ENCODE measurements at regions not wholly inside any gene's neighbourhood (a gene's known extent, or its start where the extent isn't known, plus 50 kb on each side); places are given as distances from the start of the nearest gene placed in this dataset.

DNA sequence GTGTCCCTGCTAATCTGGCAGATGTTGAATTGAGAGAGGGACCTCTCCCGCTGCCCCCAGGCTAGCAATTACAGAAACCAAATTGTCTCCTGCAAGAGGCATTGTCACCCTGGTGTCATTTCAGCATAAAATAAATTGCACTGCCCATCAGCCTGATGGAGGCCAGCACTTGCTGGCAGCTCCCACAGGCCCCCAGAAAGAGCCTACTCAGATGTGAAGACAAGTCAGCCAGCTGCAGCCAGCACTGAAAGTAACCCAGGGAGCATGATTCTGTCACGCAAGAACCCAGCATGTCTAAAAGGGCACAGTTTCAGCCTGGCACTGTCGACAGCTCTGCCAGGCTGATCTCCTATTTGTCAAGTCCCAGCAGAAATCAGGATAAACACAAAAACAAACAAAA, 110.3 kb upstream of the CTTNBP2NL start:
- ChIA-PET CTCF (no interaction called here), POLR2A (no interaction called here)
- Histone ChIP-seq H3K36me3 (replicated peaks in 1 of 2; ENCODE audit: control extremely low read depth in 1 of 2, control insufficient read depth in 1 of 2, extremely low read depth in 1 of 2, insufficient read depth in 2 of 2, low read length in 1 of 2) (no peaks in the 10 kb centered on the region), H3K27me3 (replicated peaks in 1 of 4; ENCODE audit: control extremely low read depth in 1 of 4, control insufficient read depth in 3 of 4, insufficient read depth in 4 of 4, low read length in 3 of 4) (peaks cover 0 to 4% (median 0%) of the 10 kb centered on the region in 4 experiments), H3K4me1 (ENCODE audit: control insufficient read depth in 2 of 2, insufficient read depth in 2 of 2, low read length in 2 of 2) (no peaks in the 10 kb centered on the region), H3K4me3 (ENCODE audit: control extremely low read depth in 1 of 5, extremely low read depth in 1 of 5, insufficient read depth in 1 of 5, low read depth in 2 of 5, low read length in 4 of 5) (no peak overlapping the region), H3K4me2 (replicated peaks; ENCODE audit: low read depth, low read length, poor library complexity, severe bottlenecking) (no peak overlapping the region), H4K20me1 (ENCODE audit: control insufficient read depth, insufficient read depth, low read length, poor library complexity, severe bottlenecking) (no peaks in the 10 kb centered on the region), H3K27ac (ENCODE audit: low read length in 2 of 2) (no peak overlapping the region), H3K79me2 (ENCODE audit: control insufficient read depth, insufficient read depth, low read length) (no peaks in the 10 kb centered on the region), H3K9me3 (ENCODE audit: control extremely low read depth in 1 of 3, control insufficient read depth in 2 of 3, insufficient read depth in 1 of 3, low read length in 2 of 3) (no peaks in the 10 kb centered on the region), H3K9ac (ENCODE audit: low read length) (no peak overlapping the region), H2AFZ (ENCODE audit: insufficient read depth, low read depth, low read length, poor library complexity, severe bottlenecking) (no peak overlapping the region)
- DNase-seq (no peak), ATAC-seq (ENCODE audit: low read depth) (no peak)
- Mint-ChIP-seq H3K4me1 (no peaks in the 10 kb centered on the region), H3K4me3 (no peak overlapping the region), H3K27me3 (peaks cover 33% of the 10 kb centered on the region), H3K9me3 (ENCODE audit: insufficient read depth) (no peaks in the 10 kb centered on the region), H3K27ac (no peak overlapping the region)
- TF ChIP-seq CTCF (IDR thresholded peaks at IDR 0.05) = no peak
- TF ChIP-seq EZH2 (IDR thresholded peaks at IDR 0.05; ENCODE audit: borderline replicate concordance, insufficient read depth, low read depth, low read length, poor library complexity, severe bottlenecking) = no peak
- 81% methylated on average over 3 of the region's 3 CpGs for WGBS (ENCODE audit: insufficient coverage)
- intact Hi-C loops (cut with micrococcal nuclease) = no loop called here

GRCh38 chr1:112296908-112297307, 99.1 kb upstream of the CTTNBP2NL start:
- Histone ChIP-seq H2AFZ (ENCODE audit: insufficient read depth, low read depth, low read length, poor library complexity, severe bottlenecking) (no peak overlapping the region), H3K27ac (ENCODE audit: low read length in 2 of 2) (no peak overlapping the region), H3K79me2 (ENCODE audit: control insufficient read depth, insufficient read depth, low read length) (no peaks in the 10 kb centered on the region), H4K20me1 (ENCODE audit: control insufficient read depth, insufficient read depth, low read length, poor library complexity, severe bottlenecking) (no peaks in the 10 kb centered on the region), H3K36me3 (replicated peaks in 1 of 2; ENCODE audit: control extremely low read depth in 1 of 2, control insufficient read depth in 1 of 2, extremely low read depth in 1 of 2, insufficient read depth in 2 of 2, low read length in 1 of 2) (no peaks in the 10 kb centered on the region), H3K27me3 (replicated peaks in 1 of 4; ENCODE audit: control extremely low read depth in 1 of 4, control insufficient read depth in 3 of 4, insufficient read depth in 4 of 4, low read length in 3 of 4) (peaks cover 0 to 8% (median 0%) of the 10 kb centered on the region in 4 experiments), H3K4me3 (ENCODE audit: control extremely low read depth in 1 of 5, extremely low read depth in 1 of 5, insufficient read depth in 1 of 5, low read depth in 2 of 5, low read length in 4 of 5) (no peak overlapping the region), H3K4me2 (replicated peaks; ENCODE audit: low read depth, low read length, poor library complexity, severe bottlenecking) (no peak overlapping the region), H3K4me1 (ENCODE audit: control insufficient read depth in 2 of 2, insufficient read depth in 2 of 2, low read length in 2 of 2) (no peaks in the 10 kb centered on the region), H3K9ac (ENCODE audit: low read length) (no peak overlapping the region), H3K9me3 (ENCODE audit: control extremely low read depth in 1 of 3, control insufficient read depth in 2 of 3, insufficient read depth in 1 of 3, low read length in 2 of 3) (peaks cover 0 to 15% (median 2%) of the 10 kb centered on the region in 3 donors)
- DNase-seq (no peak), ATAC-seq (ENCODE audit: low read depth) (no peak)
- POLR2A ChIA-PET = no interaction called here
- peaks cover 6% of the 10 kb centered on the region for H3K9me3 Mint-ChIP-seq (ENCODE audit: insufficient read depth)
- peaks cover 4% of the 10 kb centered on the region for H3K27me3 Mint-ChIP-seq
- CTCF ChIA-PET = no interaction called here
- H3K4me3 Mint-ChIP-seq = no peak overlapping the region
- WGBS (ENCODE audit: insufficient coverage) = 62% methylated on average over 3 of the region's 5 CpGs
- no peaks in the 10 kb centered on the region for H3K4me1 Mint-ChIP-seq
- intact Hi-C loops (cut with micrococcal nuclease) = no loop called here
- no peak overlapping the region for H3K27ac Mint-ChIP-seq
- no peak for TF ChIP-seq EZH2 (IDR thresholded peaks at IDR 0.05; ENCODE audit: borderline replicate concordance, insufficient read depth, low read depth, low read length, poor library complexity, severe bottlenecking)
- no peak for TF ChIP-seq CTCF (IDR thresholded peaks at IDR 0.05)
